Amniotic stem cell (primary cell): ENCODE measurements at regions not wholly inside any gene's neighbourhood (a gene's known extent, or its start where the extent isn't known, plus 50 kb on each side); places are given as distances from the start of the nearest gene placed in this dataset.
"Not testable (repeated sequence)": the region's sequence is repeated elsewhere in the genome, so short reads cannot be mapped to it uniquely, and the experiment has no call there.

ENCODE experiments used
- DNase-seq: peaks from one replicate; lab custom pipeline; 2025; lab: John Stamatoyannopoulos, UW

- DNase-seq: no peak
Observed at GRCh38 chr5:52605317-52606313, 182.1 kb upstream of the ITGA1 start.

- DNase-seq: no peak
Observed at GRCh38 chr5:52607227-52607824, 180.4 kb upstream of the ITGA1 start.

DNA sequence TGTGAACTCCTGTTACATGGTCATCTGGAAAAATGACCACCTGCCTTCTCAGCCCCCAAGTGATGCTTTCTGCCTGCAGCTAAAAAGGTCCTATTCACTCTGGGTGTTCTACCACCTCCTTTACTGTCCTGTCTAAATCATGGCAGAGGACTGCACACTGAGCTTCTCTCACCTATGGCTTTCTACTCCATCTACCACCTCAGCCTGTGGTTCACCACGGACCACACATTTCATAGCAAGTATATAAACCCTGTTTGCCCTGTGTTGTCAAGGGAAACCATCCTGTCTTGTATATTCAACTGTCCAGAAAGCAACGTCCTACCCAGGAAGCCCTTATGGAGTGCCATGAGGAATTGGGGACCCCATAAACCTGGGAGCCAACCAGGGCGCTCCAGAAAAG, 167.4 kb upstream of the ITGA1 start:
- DNase-seq: no peak

DNA sequence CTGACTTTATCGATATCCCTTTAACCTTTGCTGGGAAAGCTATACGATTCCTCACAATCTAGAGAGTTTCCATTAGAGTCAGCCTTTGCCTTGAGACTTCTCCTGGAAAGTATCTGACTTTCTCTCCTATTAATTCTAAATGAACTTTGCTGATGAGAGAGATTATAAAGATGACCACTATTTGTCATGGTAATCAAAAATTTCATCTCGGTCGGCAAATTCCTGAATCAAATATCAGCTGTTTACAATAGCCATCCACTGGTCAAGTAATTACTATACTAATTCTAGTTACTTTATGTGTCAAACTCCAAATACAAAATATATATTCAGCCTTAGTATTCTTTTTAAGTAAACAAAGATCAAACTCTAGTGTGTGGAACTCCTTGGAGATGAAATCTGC, 164.4 kb upstream of the ITGA1 start:
- DNase-seq: no peak

GRCh38 chr5:52624291-52624690, 163.4 kb upstream of the ITGA1 start:
- DNase-seq: no peak

- no peak for DNase-seq
Observed at GRCh38 chr5:52626312-52626711, 161.4 kb upstream of the ITGA1 start.

GRCh38 chr5:52627740-52628139, 160.0 kb upstream of the ITGA1 start:
- DNase-seq: no peak

DNA sequence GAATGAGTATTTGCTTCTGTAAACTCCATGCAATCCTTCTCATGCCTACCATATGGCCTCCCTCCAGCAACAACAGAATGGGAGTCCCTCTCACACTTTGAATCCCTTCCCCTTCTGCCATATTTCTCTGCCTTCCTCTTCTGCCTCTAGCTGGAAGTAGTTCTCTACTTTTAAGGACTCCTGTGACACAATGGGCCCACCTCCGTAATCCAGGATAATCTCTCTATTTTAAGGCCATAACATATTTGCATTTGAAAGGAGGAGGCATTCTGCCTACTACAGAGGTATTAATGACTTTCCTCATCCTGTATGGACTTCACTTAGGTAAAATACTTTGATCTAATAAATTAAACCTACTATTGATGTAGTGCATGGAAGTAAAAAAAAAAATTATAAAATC, 155.4 kb upstream of the ITGA1 start:
- DNase-seq: no peak

- DNase-seq: not testable (repeated sequence)
Observed at GRCh38 chr5:52634171-52634570, 153.5 kb upstream of the ITGA1 start.

DNA sequence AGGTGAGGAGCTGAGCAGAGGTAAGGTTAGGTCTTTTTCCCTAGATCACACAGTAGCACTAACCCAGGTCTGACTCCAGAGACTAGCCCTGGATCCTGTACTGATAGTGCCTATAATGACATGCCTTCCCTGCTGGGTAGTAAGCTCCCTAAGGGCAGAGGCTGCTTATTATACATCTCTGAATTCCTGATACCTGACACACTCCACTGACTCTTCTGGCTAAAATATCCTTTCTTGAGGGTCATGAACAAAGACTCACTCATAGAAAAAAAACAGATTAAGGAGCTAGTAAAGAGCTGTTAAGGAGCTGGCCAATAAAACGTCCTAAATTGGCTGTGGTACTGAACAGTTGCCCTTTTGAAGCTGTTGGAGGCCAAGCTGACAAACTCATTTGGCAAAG, 149.0 kb upstream of the ITGA1 start:
- DNase-seq: no peak

DNA sequence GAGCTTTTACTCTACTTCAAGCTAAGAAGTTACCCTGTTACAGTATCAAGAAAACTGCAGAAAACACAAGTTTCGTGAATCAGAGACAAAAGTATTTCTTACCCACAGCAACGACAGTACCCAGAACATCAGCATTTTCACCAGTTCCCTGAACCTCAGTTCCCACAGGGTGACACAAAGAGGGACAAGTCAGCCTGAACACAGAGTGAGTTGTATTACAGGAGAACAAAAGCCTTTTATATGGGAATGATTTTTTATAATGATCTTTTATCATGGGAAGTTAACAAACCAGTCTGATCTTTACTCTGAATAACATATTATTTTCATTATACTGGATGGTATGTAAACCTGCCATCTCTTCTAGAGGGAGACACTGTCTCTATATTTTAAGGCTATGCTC, 139.0 kb upstream of the ITGA1 start:
- DNase-seq: no peak

- DNase-seq: no peak
Observed at GRCh38 chr5:52655163-52655562, 132.6 kb upstream of the ITGA1 start.

- DNase-seq: no peak
Observed at GRCh38 chr5:52656569-52657246, 131.0 kb upstream of the ITGA1 start.

DNA sequence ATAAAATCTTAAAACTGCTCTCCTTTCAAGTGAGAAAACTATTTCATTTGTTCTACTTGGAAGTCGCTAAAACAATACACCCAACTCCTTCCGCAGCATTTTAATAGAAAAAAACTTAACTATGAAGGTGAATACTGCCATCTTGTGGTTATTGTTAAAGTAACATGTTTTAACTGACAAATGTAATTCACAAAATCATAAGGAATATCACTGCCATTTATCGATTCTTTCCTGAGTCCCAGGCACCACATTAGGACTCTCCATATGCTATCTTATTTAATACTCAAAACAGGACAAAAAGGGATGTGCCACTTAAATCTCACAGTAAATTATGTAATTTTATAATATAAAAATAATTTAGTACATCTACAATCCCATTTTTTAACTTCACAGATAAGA, 130.5 kb upstream of the ITGA1 start:
- no peak for DNase-seq

- DNase-seq: no peak
Observed at GRCh38 chr5:52658246-52658645, 129.5 kb upstream of the ITGA1 start.

DNA sequence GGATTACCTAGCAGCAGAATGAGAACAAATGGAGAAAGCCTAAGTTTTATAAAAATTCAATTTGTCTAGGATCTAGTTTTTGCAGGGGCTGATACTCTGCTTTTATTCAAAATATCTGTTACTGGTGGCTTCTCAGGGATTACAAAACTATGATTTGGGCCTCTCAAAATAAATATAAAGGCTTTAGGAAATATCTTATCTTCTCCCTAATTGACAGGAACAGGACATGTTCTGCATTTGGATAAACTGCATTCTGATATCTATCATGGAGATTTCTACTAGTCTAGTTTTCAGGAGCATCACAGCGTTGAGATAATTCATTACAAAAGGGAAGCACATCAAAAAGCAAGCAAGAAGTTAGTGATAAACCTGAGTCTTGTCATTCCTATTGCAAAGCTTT, 127.1 kb upstream of the ITGA1 start:
- no peak for DNase-seq

- no peak for DNase-seq
Observed at GRCh38 chr5:52661903-52662595, 125.7 kb upstream of the ITGA1 start.

- no peak for DNase-seq
Observed at GRCh38 chr5:52665559-52665958, 122.2 kb upstream of the ITGA1 start.

GRCh38 chr5:52668139-52668538, 119.6 kb upstream of the ITGA1 start:
- DNase-seq: no peak

GRCh38 chr5:52668544-52669185, 119.1 kb upstream of the ITGA1 start:
- DNase-seq: no peak

GRCh38 chr5:52672459-52672858, 115.3 kb upstream of the ITGA1 start:
- DNase-seq: no peak

DNA sequence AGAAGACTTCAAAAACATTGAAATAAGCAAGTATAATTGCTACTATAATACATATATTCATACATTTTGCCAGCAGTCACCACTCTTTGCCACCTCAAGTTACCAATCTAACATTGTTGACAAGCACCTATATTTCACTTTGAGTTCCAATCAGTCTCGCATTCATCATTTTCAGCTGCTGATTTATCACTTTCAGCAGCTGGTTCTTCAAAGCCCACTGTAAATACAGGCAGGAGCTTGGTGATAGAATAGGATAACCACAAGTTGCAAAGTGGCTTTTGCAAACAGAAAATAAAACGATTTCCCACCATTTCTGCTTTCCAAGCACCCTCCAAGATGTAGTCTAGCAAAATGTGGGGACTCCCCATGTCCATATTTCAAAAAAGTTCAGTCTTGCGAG, 114.2 kb upstream of the ITGA1 start:
- no peak for DNase-seq
